H9 (cell line): ENCODE measurements at regions not wholly inside any gene's neighbourhood (a gene's known extent, or its start where the extent isn't known, plus 50 kb on each side); places are given as distances from the start of the nearest gene placed in this dataset.

Experiments
- DNase-seq: peaks from one replicate; pipeline ENCODE4 v3.0.0-alpha.2; 2017
- H2AFZ ChIP-seq: one replicate; pipeline ENCODE4 v1.6.1; 2013; ENCODE audit warnings: mild to moderate bottlenecking, low read length, control low read depth, moderate library complexity
- H2AK5ac ChIP-seq: 2 replicates; pipeline ENCODE4 v1.6.1; 2013; ENCODE audit warnings: low read length, control low read depth, mixed read lengths; ENCODE audit not compliant: insufficient read length
- H2BK120ac ChIP-seq: one replicate; pipeline ENCODE4 v1.6.1; 2013; ENCODE audit warnings: low read depth, mild to moderate bottlenecking, low read length, control low read depth, inconsistent platforms; ENCODE audit not compliant: poor library complexity, severe bottlenecking
- H2BK12ac ChIP-seq: 2 replicates; pipeline ENCODE4 v1.6.1; 2013; ENCODE audit warnings: low read length, control low read depth, mixed read lengths, low read depth; ENCODE audit not compliant: insufficient read length
- H2BK15ac ChIP-seq: 2 replicates; pipeline ENCODE4 v1.6.1; 2013; ENCODE audit warnings: low read depth, low read length, control low read depth
- H2BK20ac ChIP-seq: one replicate; pipeline ENCODE4 v1.6.1; 2013; ENCODE audit warnings: low read depth, mild to moderate bottlenecking, low read length, control low read depth, inconsistent platforms; ENCODE audit not compliant: poor library complexity, severe bottlenecking
- H2BK5ac ChIP-seq: 2 replicates; pipeline ENCODE4 v1.6.1; 2013; ENCODE audit warnings: low read length, control low read depth, mixed read lengths; ENCODE audit not compliant: insufficient read length
- H3K14ac ChIP-seq: 2 replicates; pipeline ENCODE4 v1.6.1; 2013; ENCODE audit warnings: low read length, control low read depth; ENCODE audit not compliant: insufficient read depth
- H3K18ac ChIP-seq: 2 replicates; pipeline ENCODE4 v1.6.1; 2013; ENCODE audit warnings: low read depth, mild to moderate bottlenecking, mixed read lengths, low read length, control low read depth; ENCODE audit not compliant: insufficient read length
- H3K23ac ChIP-seq: 2 replicates; pipeline ENCODE4 v1.6.1; 2013; ENCODE audit warnings: low read length, control low read depth, mixed read lengths, low read depth; ENCODE audit not compliant: insufficient read length
- H3K23me2 ChIP-seq: 2 replicates; pipeline ENCODE4 v1.6.1; 2013; ENCODE audit warnings: low read depth, mild to moderate bottlenecking, mixed read lengths, low read length, control low read depth; ENCODE audit not compliant: insufficient read length, poor library complexity, severe bottlenecking
- H3K27ac ChIP-seq: 2 replicates; pipeline ENCODE4 v1.5.1; 2013; ENCODE audit warnings: low read length, control low read depth, mixed read lengths, low read depth; ENCODE audit not compliant: insufficient read length
- H3K27me3 ChIP-seq: 2 replicates; pipeline ENCODE4 v1.6.1; 2013; ENCODE audit warnings: low read length, control low read depth, inconsistent platforms; ENCODE audit not compliant: insufficient read depth
- H3K4ac ChIP-seq: 2 replicates; pipeline ENCODE4 v1.6.1; 2013; ENCODE audit warnings: low read depth, mild to moderate bottlenecking, control low read depth, inconsistent platforms, low read length, moderate library complexity
- H3K4me1 ChIP-seq: 2 replicates; pipeline ENCODE4 v1.6.1; 2013; ENCODE audit warnings: low read length, control low read depth, inconsistent platforms; ENCODE audit not compliant: insufficient read depth
- H3K4me2 ChIP-seq: 2 replicates; pipeline ENCODE4 v1.6.1; 2013; ENCODE audit warnings: low read length, control low read depth, mixed read lengths; ENCODE audit not compliant: insufficient read length, insufficient read depth
- H3K56ac ChIP-seq: 2 replicates; pipeline ENCODE4 v1.6.1; 2013; ENCODE audit warnings: low read depth, mild to moderate bottlenecking, mixed read lengths, low read length, control low read depth; ENCODE audit not compliant: insufficient read length
- H3K79me1 ChIP-seq: 2 replicates; pipeline ENCODE4 v1.6.1; 2013; ENCODE audit warnings: low read depth, mild to moderate bottlenecking, moderate library complexity, low read length, control low read depth, inconsistent platforms; ENCODE audit not compliant: insufficient read depth, poor library complexity, severe bottlenecking
- H3K79me2 ChIP-seq: 2 replicates; pipeline ENCODE4 v1.6.1; 2013; ENCODE audit warnings: low read length, control low read depth, inconsistent platforms; ENCODE audit not compliant: insufficient read depth
- H3K9ac ChIP-seq: 2 replicates; pipeline ENCODE4 v1.6.1; 2013; ENCODE audit warnings: low read length, control low read depth, mixed read lengths; ENCODE audit not compliant: insufficient read length; ENCODE audit errors: extremely low read depth
- H3K9me3 ChIP-seq: one replicate; pipeline ENCODE4 v1.6.1; 2013; ENCODE audit warnings: low read depth, low read length, inconsistent platforms; ENCODE audit not compliant: control insufficient read depth
- H3T11ph ChIP-seq: one replicate; pipeline ENCODE4 v1.6.1; 2013; ENCODE audit warnings: mild to moderate bottlenecking, low read length, control low read depth, inconsistent platforms
- H4K20me1 ChIP-seq: one replicate; pipeline ENCODE4 v1.6.1; 2013; ENCODE audit not compliant: control insufficient read depth, insufficient read length, insufficient read depth
- H4K5ac ChIP-seq: 2 replicates; pipeline ENCODE4 v1.6.1; 2013; ENCODE audit warnings: low read depth, mild to moderate bottlenecking, mixed read lengths, low read length, control low read depth; ENCODE audit not compliant: insufficient read length
- H4K8ac ChIP-seq: replicated peaks from 2 replicates; pipeline ENCODE4 v1.6.1; 2013; ENCODE audit warnings: low read length, control low read depth, mixed read lengths, low read depth; ENCODE audit not compliant: insufficient read length
- H4K91ac ChIP-seq: 2 replicates; pipeline ENCODE4 v1.6.1; 2013; ENCODE audit warnings: low read depth, mild to moderate bottlenecking, moderate library complexity, mixed read lengths, low read length, control low read depth; ENCODE audit not compliant: insufficient read length
- H3K27ac Mint-ChIP-seq, 3 experiments: 2 replicates in 2 of 3; 3 replicates in 1 of 3; pipeline ENCODE4 v1.8.0; 2020 to 2021; ENCODE audit warnings: mixed read lengths in 3 of 3, mild to moderate bottlenecking in 1 of 3, moderate library complexity in 1 of 3
- H3K27me3 Mint-ChIP-seq: 2 replicates; pipeline ENCODE4 v1.8.0; 2021; ENCODE audit warnings: low read depth, mild to moderate bottlenecking, moderate library complexity, mixed read lengths
- H3K36me3 Mint-ChIP-seq, 3 experiments: 2 replicates in 2 of 3; 3 replicates in 1 of 3; pipeline ENCODE4 v1.8.0; 2020 to 2021; ENCODE audit warnings: low read depth in 3 of 3, mixed read lengths in 3 of 3; ENCODE audit not compliant: insufficient read depth in 1 of 3
- H3K4me1 Mint-ChIP-seq, 2 experiments: 2 replicates each; pipeline ENCODE4 v1.8.0; 2020; ENCODE audit warnings: mixed read lengths in 2 of 2
- H3K4me3 Mint-ChIP-seq, 2 experiments: 2 replicates in 1 of 2; 3 replicates in 1 of 2; pipeline ENCODE4 v1.8.0; 2020 to 2021; ENCODE audit warnings: mild to moderate bottlenecking in 2 of 2, mixed read lengths in 2 of 2, moderate library complexity in 1 of 2
- H3K9me3 Mint-ChIP-seq, 2 experiments: 2 replicates in 1 of 2; 3 replicates in 1 of 2; pipeline ENCODE4 v1.8.0; 2020; ENCODE audit warnings: mild to moderate bottlenecking in 2 of 2, mixed read lengths in 2 of 2, moderate library complexity in 1 of 2
- CTCF ChIP-seq: fragments of 200-600 bp; sonication (generic); conservative IDR thresholded peaks from 3 replicates; pipeline ENCODE4 v1.8.0; 2021; ENCODE audit warnings: antibody characterized with exemption, mild to moderate bottlenecking
- WGBS: extraction: QIAGEN DNeasy Blood & Tissue Kit; methylation state at CpG from one replicate; pipeline ENCODE4 v1.1.7; 2013; ENCODE audit warnings: missing lambda C conversion rate, low lambda C conversion rate, mixed read lengths; ENCODE audit not compliant: insufficient read length; ENCODE audit errors: extremely low coverage; 5-methylcytosine and 5-hydroxymethylcytosine counted together

GRCh38 chr6:155586090-155586489 lies 130.5 kb upstream of the NOX3 start:
- no peak overlapping the region for H4K91ac ChIP-seq
- no peaks in the 10 kb centered on the region; the same call in 1 of the 2 replicates for H3K4me1 ChIP-seq
- H3K4me2 ChIP-seq: no peak overlapping the region
- no peak overlapping the region for H3K27ac ChIP-seq
- no peak overlapping the region for H3K18ac ChIP-seq
- Mint-ChIP-seq H3K27me3 (no peaks in the 10 kb centered on the region), H3K4me3 (no peak overlapping the region), H3K36me3 (peaks cover 0 to 7% (median 0%) of the 10 kb centered on the region in 3 experiments; a peak in 4 of 7 replicates), H3K4me1 (peaks cover 8 to 9% of the 10 kb centered on the region in 2 experiments), H3K9me3 (peaks cover 0 to 2% of the 10 kb centered on the region in 2 experiments; a peak in 2 of 5 replicates), H3K27ac (no peak overlapping the region)
- H3K4ac ChIP-seq: no peak overlapping the region
- no peak for DNase-seq
- H2BK12ac ChIP-seq: no peak overlapping the region
- no peak overlapping the region for H2AFZ ChIP-seq
- no peak overlapping the region for H2BK120ac ChIP-seq
- no peak for TF ChIP-seq CTCF
- no peak overlapping the region for H3K14ac ChIP-seq
- no peak overlapping the region for H3K9ac ChIP-seq
- H3K79me2 ChIP-seq: no peaks in the 10 kb centered on the region
- no peaks in the 10 kb centered on the region for H3K23me2 ChIP-seq
- WGBS: no CpG with 5 or more reads among the region's 1 CpG
- H3K9me3 ChIP-seq: no peaks in the 10 kb centered on the region
- no peak overlapping the region for H4K5ac ChIP-seq
- H2BK5ac ChIP-seq: no peak overlapping the region
- H2AK5ac ChIP-seq: no peak overlapping the region
- H3K23ac ChIP-seq: no peak overlapping the region
- H3K56ac ChIP-seq: no peak overlapping the region
- no peaks in the 10 kb centered on the region for H3K79me1 ChIP-seq
- H4K20me1 ChIP-seq: no peaks in the 10 kb centered on the region
- H3T11ph ChIP-seq: no peak overlapping the region
- H2BK20ac ChIP-seq: no peak overlapping the region
- no peaks in the 10 kb centered on the region for H3K27me3 ChIP-seq
- H2BK15ac ChIP-seq: no peak overlapping the region
- no peak overlapping the region for H4K8ac ChIP-seq
